IMR-90 (cell line): ENCODE measurements at regions not wholly inside any gene's neighbourhood (a gene's known extent, or its start where the extent isn't known, plus 50 kb on each side); places are given as distances from the start of the nearest gene placed in this dataset.

ENCODE experiments used
- ATAC-seq: fragments of 200-7000 bp; cut with Tn5 transposase; 2 replicates; pipeline ENCODE4 v1.9.1; 2020; ENCODE audit warnings: low read depth, mild to moderate bottlenecking, moderate library complexity
- BruUV-seq: library from RNA; stranded (reverse); fragments of 400-500 nt; replicated peaks from 2 replicates; lab custom pipeline; 2021; lab: Mats Ljungman, UMichigan
- CTCF ChIA-PET: fragments of 300-600 bp; formaldehyde crosslinking; extraction: SDS; loops from one replicate; lab custom pipeline; 2021; ENCODE audit warnings: antibody characterized with exemption; lab: Yijun Ruan, JAX
- POLR2A ChIA-PET: fragments of 300-600 bp; sonication (Branson Sonifier 250); formaldehyde crosslinking; loops from one replicate; lab custom pipeline; 2022; ENCODE audit warnings: antibody characterized with exemption; ENCODE audit not compliant: unreplicated experiment; lab: Charles Lee
- DNase-seq: peaks from one replicate; pipeline ENCODE4 v3.0.0; 2013
- H2AFZ ChIP-seq: replicated peaks from 2 replicates; pipeline ENCODE3; 2013; ENCODE audit warnings: low read length, mild to moderate bottlenecking; ENCODE audit not compliant: poor library complexity
- H2AK5ac ChIP-seq: 2 replicates; pipeline ENCODE4 v1.6.1; 2013; ENCODE audit warnings: low read depth, low read length, inconsistent platforms
- H2AK9ac ChIP-seq: replicated peaks from 2 replicates; pipeline ENCODE3; 2013; ENCODE audit warnings: mild to moderate bottlenecking, low read depth, low read length, moderate library complexity; ENCODE audit not compliant: poor library complexity
- H2BK120ac ChIP-seq: 2 replicates; pipeline ENCODE4 v1.6.1; 2013; ENCODE audit warnings: low read depth, low read length, inconsistent platforms
- H2BK15ac ChIP-seq: 3 replicates; pipeline ENCODE4 v1.6.1; 2013; ENCODE audit warnings: low read depth, low read length, inconsistent platforms
- H2BK20ac ChIP-seq: 2 replicates; pipeline ENCODE4 v1.6.1; 2013; ENCODE audit warnings: low read depth, mild to moderate bottlenecking, inconsistent platforms, low read length, moderate library complexity
- H2BK5ac ChIP-seq: 2 replicates; pipeline ENCODE4 v1.6.1; 2013; ENCODE audit warnings: mild to moderate bottlenecking, low read depth, low read length, inconsistent platforms; ENCODE audit not compliant: poor library complexity, severe bottlenecking
- H3K14ac ChIP-seq: replicated peaks from 2 replicates; pipeline ENCODE4 v1.6.1; 2013; ENCODE audit warnings: low read depth, low read length, inconsistent platforms
- H3K18ac ChIP-seq: 2 replicates; pipeline ENCODE4 v1.6.1; 2013; ENCODE audit warnings: low read depth, low read length, control low read depth
- H3K23ac ChIP-seq: 2 replicates; pipeline ENCODE4 v1.6.1; 2013; ENCODE audit warnings: low read depth, low read length, inconsistent platforms
- H3K27ac ChIP-seq: 2 replicates; pipeline ENCODE4 v1.5.1; 2013; ENCODE audit warnings: mild to moderate bottlenecking, control low read depth, low read length; ENCODE audit not compliant: insufficient read depth
- H3K27me3 ChIP-seq: 2 replicates; pipeline ENCODE4 v1.6.1; 2013; ENCODE audit warnings: low read length; ENCODE audit not compliant: control insufficient read depth, insufficient read depth
- H3K36me3 ChIP-seq: 2 replicates; pipeline ENCODE4 v1.6.1; 2013; ENCODE audit warnings: low read length, mixed read lengths; ENCODE audit not compliant: control insufficient read depth, insufficient read depth
- H3K4ac ChIP-seq: 2 replicates; pipeline ENCODE4 v1.6.1; 2013; ENCODE audit warnings: low read depth, low read length, inconsistent platforms
- H3K4me1 ChIP-seq: 2 replicates; pipeline ENCODE4 v1.6.1; 2013; ENCODE audit warnings: low read length, mixed read lengths; ENCODE audit not compliant: control insufficient read depth, insufficient read depth
- H3K4me2 ChIP-seq: 2 replicates; pipeline ENCODE4 v1.6.1; 2013; ENCODE audit warnings: low read depth, mild to moderate bottlenecking, control low read depth, low read length, moderate library complexity
- H3K4me3 ChIP-seq: 2 replicates; pipeline ENCODE4 v1.5.1; 2013; ENCODE audit warnings: low read depth, mild to moderate bottlenecking, control low read depth, low read length, moderate library complexity; ENCODE audit not compliant: insufficient read depth
- H3K56ac ChIP-seq: 2 replicates; pipeline ENCODE4 v1.6.1; 2013; ENCODE audit warnings: low read length, inconsistent platforms; ENCODE audit not compliant: insufficient read depth; ENCODE audit errors: extremely low read depth
- H3K79me1 ChIP-seq, 2 experiments: 2 replicates each; pipeline ENCODE4 v1.6.1; 2013; ENCODE audit warnings: low read length in 2 of 2, inconsistent platforms in 1 of 2, low read depth in 1 of 2
- H3K9ac ChIP-seq: 2 replicates; pipeline ENCODE4 v1.6.1; 2013; ENCODE audit warnings: low read depth, low read length, control low read depth
- H3K9me1 ChIP-seq: 2 replicates; pipeline ENCODE4 v1.6.1; 2013; ENCODE audit warnings: low read length, inconsistent platforms; ENCODE audit not compliant: insufficient read depth
- H3K9me3 ChIP-seq: 2 replicates; pipeline ENCODE4 v1.6.1; 2013; ENCODE audit warnings: low read length; ENCODE audit not compliant: control insufficient read depth, insufficient read depth
- H4K20me1 ChIP-seq: 2 replicates; pipeline ENCODE4 v1.6.1; 2013; ENCODE audit warnings: low read length, inconsistent platforms; ENCODE audit not compliant: insufficient read depth
- H4K5ac ChIP-seq: 2 replicates; pipeline ENCODE4 v1.6.1; 2013; ENCODE audit warnings: mild to moderate bottlenecking, low read depth, low read length, control low read depth
- H4K8ac ChIP-seq, 2 experiments: 2 replicates each; pipeline ENCODE4 v1.6.1; 2013; ENCODE audit warnings: low read depth in 2 of 2, low read length in 2 of 2, control low read depth in 1 of 2, inconsistent platforms in 1 of 2
- H4K91ac ChIP-seq: 2 replicates; pipeline ENCODE4 v1.6.1; 2013; ENCODE audit warnings: low read depth, low read length, inconsistent platforms; ENCODE audit not compliant: insufficient read depth
- BHLHE40 ChIP-seq: fragments of 150-350 bp; IDR thresholded peaks from 2 replicates; pipeline ENCODE4 v1.6.1; 2016; ENCODE audit warnings: mild to moderate bottlenecking, low read depth, low read length
- CEBPB ChIP-seq: IDR thresholded peaks from 2 replicates; pipeline ENCODE4 v1.6.1; 2012; ENCODE audit warnings: low read depth, low read length, improper control_type of control experiment
- CTCF ChIP-seq: conservative IDR thresholded peaks from 2 replicates; pipeline ENCODE4 v1.5.1; 2012; ENCODE audit warnings: mild to moderate bottlenecking, low read depth, low read length, improper control_type of control experiment
- FOS ChIP-seq: fragments of 150-350 bp; IDR thresholded peaks from 2 replicates; pipeline ENCODE4 v1.6.1; 2016; ENCODE audit warnings: low read depth, low read length
- MAFK ChIP-seq: IDR thresholded peaks from 2 replicates; pipeline ENCODE4 v1.6.1; 2012; ENCODE audit warnings: low read depth, low read length, improper control_type of control experiment
- POLR2A ChIP-seq: IDR thresholded peaks from 2 replicates; pipeline ENCODE4 v1.6.1; 2012; ENCODE audit warnings: mild to moderate bottlenecking, low read depth, low read length
- RAD21 ChIP-seq: IDR thresholded peaks from 2 replicates; pipeline ENCODE4 v1.6.1; 2012; ENCODE audit warnings: low read length, improper control_type of control experiment
- RFX5 ChIP-seq: IDR thresholded peaks from 2 replicates; pipeline ENCODE4 v1.8.0; 2012; ENCODE audit warnings: low read depth, mild to moderate bottlenecking, low read length, moderate library complexity
- USF2 ChIP-seq: fragments of 150-350 bp; IDR thresholded peaks from 2 replicates; pipeline ENCODE4 v1.6.1; 2017; ENCODE audit warnings: mild to moderate bottlenecking, antibody characterized with exemption, low read length, low read depth
- WGBS, 2 experiments: methylation state at CpG; one replicate each; pipeline versions ENCODE4 v1.1.5 to v1.1.7; 2013; ENCODE audit warnings: missing lambda C conversion rate in 2 of 2; ENCODE audit not compliant: insufficient read length in 1 of 2; ENCODE audit errors: extremely low coverage in 2 of 2; 5-methylcytosine and 5-hydroxymethylcytosine counted together
- dilution Hi-C: fragments of 300-500 bp; cut with HindIII; formaldehyde crosslinking; loops from one replicate; pipeline ENCODE4 v1.14.3; 2018; ENCODE audit warnings: low sequenced_read_pairs; ENCODE audit not compliant: unreplicated experiment
- in situ Hi-C: fragments of 300-500 bp; cut with MboI; formaldehyde crosslinking; loops from 3 replicates; pipeline ENCODE4 v1.14.3; 2019; ENCODE audit warnings: low sequenced_read_pairs, inconsistent platforms, mixed read lengths
- intact Hi-C: fragments of 100-400 bp; cut with micrococcal nuclease; formaldehyde crosslinking; loops from 2 replicates; pipeline ENCODE4 v1.10.0; 2022

GRCh38 chr10:57169597-57169996 is 808.5 kb upstream of the ZWINT start:
- no peak for TF ChIP-seq RFX5
- no peak for TF ChIP-seq RAD21
- TF ChIP-seq CTCF = no peak
- no peak for TF ChIP-seq MAFK
- TF ChIP-seq FOS = no peak
- no peak for TF ChIP-seq BHLHE40
- TF ChIP-seq USF2 = no peak
- no peak for TF ChIP-seq POLR2A
- TF ChIP-seq CEBPB = no peak
- H2AK5ac ChIP-seq = no peak overlapping the region
- ChIA-PET CTCF (no interaction called here), POLR2A (no interaction called here)
- H2AK9ac ChIP-seq = no peak overlapping the region
- no peaks in the 10 kb centered on the region for H3K36me3 ChIP-seq
- intact Hi-C loops (no loop called here), dilution Hi-C loops (no loop called here), in situ Hi-C loops (no loop called here)
- H2BK15ac ChIP-seq = no peak overlapping the region
- no peak overlapping the region for H4K8ac ChIP-seq
- H3K9ac ChIP-seq = no peak overlapping the region
- H3K56ac ChIP-seq = no peak overlapping the region
- H3K4ac ChIP-seq = no peak overlapping the region
- no peak overlapping the region for H3K23ac ChIP-seq
- H3K18ac ChIP-seq = no peak overlapping the region
- H4K5ac ChIP-seq = no peak overlapping the region
- H3K9me3 ChIP-seq = peaks cover 8% of the 10 kb centered on the region
- H2AFZ ChIP-seq = no peak overlapping the region
- no peak overlapping the region for H3K27ac ChIP-seq
- no peaks in the 10 kb centered on the region for H3K27me3 ChIP-seq
- WGBS, 2 experiments = no CpG with 5 or more reads among the region's 1 CpG
- ATAC-seq (no peak), DNase-seq (no peak)
- no peaks in the 10 kb centered on the region for H4K20me1 ChIP-seq
- no peak overlapping the region for H3K4me2 ChIP-seq
- H2BK5ac ChIP-seq = no peak overlapping the region
- H2BK20ac ChIP-seq = no peak overlapping the region
- H3K79me1 ChIP-seq = no peaks in the 10 kb centered on the region
- H3K4me1 ChIP-seq = no peaks in the 10 kb centered on the region
- no peak overlapping the region for H2BK120ac ChIP-seq
- H3K14ac ChIP-seq = no peak overlapping the region
- H3K4me3 ChIP-seq = no peak overlapping the region
- no peak overlapping the region for H4K91ac ChIP-seq
- H3K9me1 ChIP-seq = no peaks in the 10 kb centered on the region
- BruUV-seq = no TSS peak
